ENCODE measurements at regions not wholly inside any gene's neighbourhood (a gene's known extent, or its start where the extent isn't known, plus 50 kb on each side); places are given as distances from the start of the nearest gene placed in this dataset.

GRCh38 chr7:13078105-13078504 lies 390.7 kb downstream of the ARL4A start (continued):
- no peak for TF ChIP-seq USF1 (IDR thresholded peaks at IDR 0.05; ENCODE audit: borderline replicate concordance, extremely low read length, insufficient read depth, low read depth, low read length)
- TF ChIP-seq NFYA (IDR thresholded peaks at IDR 0.05; ENCODE audit: borderline replicate concordance, low read depth, low read length) = no peak
- TF ChIP-seq, protein P1, sequence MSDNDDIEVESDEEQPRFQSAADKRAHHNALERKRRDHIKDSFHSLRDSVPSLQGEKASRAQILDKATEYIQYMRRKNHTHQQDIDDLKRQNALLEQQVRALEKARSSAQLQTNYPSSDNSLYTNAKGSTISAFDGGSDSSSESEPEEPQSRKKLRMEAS (IDR thresholded peaks at IDR 0.05; ENCODE audit: low read depth, low read length) = no peak

- CTCF ChIA-PET = interaction anchor here (0.5 to 0.9 kb wide), 2 partner anchors 8 to 1612 kb away, joined by 3 read pairs; no protein-coding TSS in a partner anchor
- no peak overlapping the region for H3K27ac ChIP-seq (ENCODE audit: control insufficient read depth, insufficient read depth)
- H3K36me3 ChIP-seq (ENCODE audit: control insufficient read depth in 2 of 2, insufficient read depth in 2 of 2, low read length in 1 of 2) = no peaks in the 10 kb centered on the region
- no peak overlapping the region for H3K4me2 ChIP-seq (ENCODE audit: control insufficient read depth, insufficient read depth)
- H3K27me3 ChIP-seq (replicated peaks in 1 of 2; ENCODE audit: control insufficient read depth in 2 of 2, insufficient read depth in 2 of 2, low read length in 1 of 2) = no peaks in the 10 kb centered on the region
- no peak overlapping the region for H2AFZ ChIP-seq (ENCODE audit: control insufficient read depth, low read depth, low read length)
- no peak for DNase-seq (ENCODE audit: low read depth, low spot score)
- 0% methylated on average over 1 of the region's 1 CpG for WGBS (ENCODE audit: insufficient coverage, insufficient replicate concordance, low lambda C conversion rate, missing lambda C conversion rate)
- FAIRE-seq = no peak
- SMC1A ChIA-PET (ENCODE audit: uncharacterized antibody, unreplicated experiment) = no interaction called here
- intact Hi-C loops (cut with micrococcal nuclease; ENCODE audit: unreplicated experiment) (no loop called here), in situ Hi-C loops (cut with MboI) (no loop called here)
- no peak for ATAC-seq
- H3K9ac ChIP-seq (ENCODE audit: control insufficient read depth, insufficient read depth, low read length) = no peak overlapping the region
- RAD21 ChIA-PET (ENCODE audit: unreplicated experiment) = no interaction called here
- no peaks in the 10 kb centered on the region for H3K4me1 ChIP-seq (ENCODE audit: control insufficient read depth, insufficient read depth, low read length)
- no peaks in the 10 kb centered on the region for H4K20me1 ChIP-seq (ENCODE audit: control insufficient read depth, insufficient read depth)
- no TSS peak for BruUV-seq (replicated peaks)
- no peak overlapping the region for H3K4me3 ChIP-seq
- no peaks in the 10 kb centered on the region for H3K9me3 ChIP-seq (replicated peaks; ENCODE audit: control insufficient read depth, insufficient read depth, low read length)
- no peak for TF ChIP-seq HDAC2 (IDR thresholded peaks at IDR 0.05)
- no peak for TF ChIP-seq RB1 (IDR thresholded peaks at IDR 0.05; ENCODE audit: borderline replicate concordance)
- no peak for TF ChIP-seq STAT1 (conservative IDR thresholded peaks at IDR 0.05)
- no peak for TF ChIP-seq NFYB (IDR thresholded peaks at IDR 0.05; ENCODE audit: insufficient read depth, low read depth, low read length)
- TF ChIP-seq RAD21 (IDR thresholded peaks at IDR 0.05; ENCODE audit: insufficient read depth, low read depth, low read length) = no peak
- no peak for TF ChIP-seq USF2 (IDR thresholded peaks at IDR 0.05; ENCODE audit: borderline replicate concordance, low read depth, low read length)
- no peak for TF ChIP-seq SMARCA5 (IDR thresholded peaks at IDR 0.05)
- TF ChIP-seq ZSCAN29 (IDR thresholded peaks at IDR 0.05) = no peak
- TF ChIP-seq CBX3 (IDR thresholded peaks at IDR 0.05; ENCODE audit: borderline replicate concordance, low read depth) = no peak
- no peak for TF ChIP-seq TCF7 (IDR thresholded peaks at IDR 0.05; ENCODE audit: borderline replicate concordance)
- TF ChIP-seq TCF3 (IDR thresholded peaks at IDR 0.05; ENCODE audit: borderline replicate concordance, insufficient read depth, low read depth, low read length) = no peak
- POLR2A ChIA-PET = no interaction called here
- no peaks in the 10 kb centered on the region for H3K79me2 ChIP-seq (ENCODE audit: control insufficient read depth, insufficient read depth, low read length)
Observed at GRCh38 chr7:13090959-13091358, 403.5 kb downstream of the ARL4A start.

Data from GM12878 (cell line).